ENCODE measurements at regions not wholly inside any gene's neighbourhood (a gene's known extent, or its start where the extent isn't known, plus 50 kb on each side); places are given as distances from the start of the nearest gene placed in this dataset.

GRCh38 chr18:57863706-57864105 lies 60.6 kb upstream of the ATP8B1 start:
- TF ChIP-seq CTCF (IDR thresholded peaks at IDR 0.05) = no peak
- no peak for TF ChIP-seq POLR2A (IDR thresholded peaks at IDR 0.05)
- no peak for TF ChIP-seq POLR2AphosphoS5 (IDR thresholded peaks at IDR 0.05)
- no peak for TF ChIP-seq EP300 (IDR thresholded peaks at IDR 0.05)

Data from sigmoid colon (tissue), 4 donors.